H1 (cell line): ENCODE measurements at regions not wholly inside any gene's neighbourhood (a gene's known extent, or its start where the extent isn't known, plus 50 kb on each side); places are given as distances from the start of the nearest gene placed in this dataset.

Experiments used
- CTCF ChIA-PET: fragments of 300-600 bp; sonication (Branson Sonifier 250); formaldehyde crosslinking; loops from one replicate; lab custom pipeline; 2021; ENCODE audit not compliant: partially characterized antibody; lab: Charles Lee
- POLR2A ChIA-PET: fragments of 300-600 bp; sonication (Branson Sonifier 250); formaldehyde crosslinking; loops from one replicate; lab custom pipeline; 2021; ENCODE audit warnings: inconsistent platforms; ENCODE audit not compliant: partially characterized antibody; lab: Charles Lee
- DNase-seq, 2 experiments: peaks; one replicate each; pipeline versions ENCODE4 v3.0.0 to v3.0.0-alpha.2; 2010 to 2022; ENCODE audit warnings: low spot score in 2 of 2, low read depth in 1 of 2, mixed read lengths in 1 of 2
- FAIRE-seq: peaks from 2 replicates; lab custom pipeline; 2011; peaks lifted over from hg19 to GRCh38; lab: Jason Lieb, UNC
- H2AFZ ChIP-seq: 2 replicates; pipeline ENCODE4 v1.8.1; 2012; ENCODE audit warnings: low read length, inconsistent platforms
- H2AK5ac ChIP-seq: 2 replicates; pipeline ENCODE4 v1.6.1; 2013; ENCODE audit warnings: low read depth, low read length
- H2BK120ac ChIP-seq: replicated peaks from 2 replicates; pipeline ENCODE3; 2013; ENCODE audit warnings: low read depth, low read length, inconsistent platforms
- H2BK12ac ChIP-seq: 2 replicates; pipeline ENCODE4 v1.6.1; 2013; ENCODE audit warnings: low read depth, low read length
- H2BK15ac ChIP-seq: 2 replicates; pipeline ENCODE4 v1.6.1; 2013; ENCODE audit warnings: low read length
- H2BK20ac ChIP-seq: 2 replicates; pipeline ENCODE4 v1.6.1; 2013; ENCODE audit warnings: low read length
- H2BK5ac ChIP-seq: 2 replicates; pipeline ENCODE4 v1.6.1; 2013; ENCODE audit warnings: low read depth, low read length
- H3K14ac ChIP-seq: 2 replicates; pipeline ENCODE4 v1.6.1; 2013; ENCODE audit warnings: inconsistent platforms; ENCODE audit not compliant: insufficient read length
- H3K18ac ChIP-seq: 2 replicates; pipeline ENCODE4 v1.6.1; 2013; ENCODE audit warnings: low read length; ENCODE audit errors: extremely low read depth
- H3K23ac ChIP-seq: 2 replicates; pipeline ENCODE4 v1.6.1; 2013; ENCODE audit warnings: inconsistent platforms; ENCODE audit not compliant: insufficient read length
- H3K23me2 ChIP-seq: 2 replicates; pipeline ENCODE4 v1.6.1; 2013; ENCODE audit warnings: low read depth, low read length
- H3K27ac ChIP-seq: 2 replicates; pipeline ENCODE4 v1.6.1; 2011; ENCODE audit warnings: low read depth, low read length, inconsistent platforms
- H3K27me3 ChIP-seq, 4 experiments: replicated peaks in 1 of 4; 1 replicate in 1 of 4; 2 replicates in 3 of 4; pipeline versions ENCODE4 v1.6.1 to v1.8.1; 2011 to 2013; ENCODE audit warnings: low read length in 3 of 4, mild to moderate bottlenecking in 3 of 4, inconsistent platforms in 2 of 4, mixed read lengths in 2 of 4, moderate library complexity in 1 of 4; ENCODE audit not compliant: control insufficient read depth in 3 of 4, insufficient read depth in 3 of 4; ENCODE audit errors: extremely low read depth in 1 of 4
- H3K36me3 ChIP-seq, 4 experiments: 2 replicates each; pipeline versions ENCODE4 v1.6.1 to v1.8.1; 2011 to 2013; ENCODE audit warnings: mild to moderate bottlenecking in 4 of 4, low read length in 3 of 4, moderate library complexity in 2 of 4, control low read depth in 1 of 4, inconsistent platforms in 1 of 4; ENCODE audit not compliant: insufficient read depth in 4 of 4, control insufficient read depth in 2 of 4
- H3K4ac ChIP-seq: replicated peaks from 2 replicates; pipeline ENCODE3; 2013; ENCODE audit warnings: low read length, low read depth, mixed read lengths, inconsistent platforms; ENCODE audit not compliant: insufficient read length
- H3K4me1 ChIP-seq, 4 experiments: replicated peaks in 1 of 4; 1 replicate in 1 of 4; 2 replicates in 3 of 4; pipeline versions ENCODE4 v1.6.1 to v1.8.1; 2011 to 2013; ENCODE audit warnings: low read length in 3 of 4, inconsistent platforms in 2 of 4, mixed read lengths in 1 of 4; ENCODE audit not compliant: insufficient read depth in 4 of 4, control insufficient read depth in 3 of 4
- H3K4me2 ChIP-seq, 2 experiments: 2 replicates each; pipeline versions ENCODE4 v1.6.1 to v1.8.1; 2011 to 2013; ENCODE audit warnings: low read depth in 2 of 2, low read length in 2 of 2, control low read depth in 1 of 2, inconsistent platforms in 1 of 2, mild to moderate bottlenecking in 1 of 2; ENCODE audit not compliant: insufficient read depth in 1 of 2
- H3K4me3 ChIP-seq, 4 experiments: fragments of 200-600, 300-600 bp in 1 of 4; sonication (generic), shearing (Covaris generic), sonication (Bioruptor Twin) in 1 of 4; 2 replicates each; pipeline versions ENCODE4 v1.5.1 to v1.8.1; 2011 to 2016; ENCODE audit warnings: low read length in 4 of 4, low read depth in 3 of 4, control low read depth in 2 of 4, inconsistent platforms in 2 of 4, mild to moderate bottlenecking in 2 of 4, mixed read lengths in 1 of 4, moderate library complexity in 1 of 4; ENCODE audit not compliant: insufficient read depth in 2 of 4; ENCODE audit errors: extremely low read depth in 1 of 4
- H3K56ac ChIP-seq: replicated peaks from 2 replicates; pipeline ENCODE3; 2013; ENCODE audit warnings: low read depth, mild to moderate bottlenecking, mixed read lengths, low read length, inconsistent platforms; ENCODE audit not compliant: insufficient read length
- H3K79me1 ChIP-seq: 2 replicates; pipeline ENCODE4 v1.6.1; 2013; ENCODE audit warnings: low read depth, low read length, control low read depth
- H3K79me2 ChIP-seq, 2 experiments: 2 replicates each; pipeline versions ENCODE4 v1.6.1 to v1.8.1; 2012 to 2013; ENCODE audit warnings: low read length in 2 of 2, mild to moderate bottlenecking in 2 of 2, inconsistent platforms in 1 of 2; ENCODE audit not compliant: insufficient read depth in 2 of 2, control insufficient read depth in 1 of 2
- H3K9ac ChIP-seq, 4 experiments: replicated peaks in 1 of 4; 1 replicate in 1 of 4; 2 replicates in 3 of 4; pipeline versions ENCODE4 v1.6.1 to v1.8.1; 2011 to 2013; ENCODE audit warnings: low read depth in 3 of 4, low read length in 3 of 4, control low read depth in 2 of 4, mild to moderate bottlenecking in 2 of 4, moderate library complexity in 2 of 4, inconsistent platforms in 1 of 4; ENCODE audit errors: extremely low read depth in 1 of 4
- H3K9me3 ChIP-seq, 2 experiments: 2 replicates each; pipeline versions ENCODE4 v1.6.1 to v1.8.1; 2012 to 2013; ENCODE audit warnings: mild to moderate bottlenecking in 2 of 2, moderate library complexity in 2 of 2, control low read depth in 1 of 2, inconsistent platforms in 1 of 2, low read depth in 1 of 2, low read length in 1 of 2, mixed read lengths in 1 of 2; ENCODE audit not compliant: insufficient read depth in 2 of 2
- H4K20me1 ChIP-seq, 2 experiments: replicated peaks in 1 of 2; 2 replicates each; pipeline versions ENCODE3 to v1.8.1; 2011 to 2013; ENCODE audit warnings: inconsistent platforms in 2 of 2, low read length in 2 of 2, mild to moderate bottlenecking in 1 of 2; ENCODE audit not compliant: insufficient read depth in 2 of 2, control insufficient read depth in 1 of 2
- H4K5ac ChIP-seq: 2 replicates; pipeline ENCODE4 v1.6.1; 2013; ENCODE audit warnings: low read length, low read depth, mixed read lengths, inconsistent platforms; ENCODE audit not compliant: insufficient read length
- H4K8ac ChIP-seq: 2 replicates; pipeline ENCODE4 v1.8.0; 2013; ENCODE audit warnings: mild to moderate bottlenecking, moderate library complexity, low read length, inconsistent platforms; ENCODE audit not compliant: insufficient read depth; ENCODE audit errors: extremely low read depth
- H4K91ac ChIP-seq: replicated peaks from 2 replicates; pipeline ENCODE3; 2013; ENCODE audit warnings: low read length, mixed read lengths, inconsistent platforms; ENCODE audit not compliant: insufficient read length
- ASH2L ChIP-seq: fragments of 200-600, 300-600 bp; sonication (generic); IDR thresholded peaks from one replicate; pipeline ENCODE4 v1.7.1; 2017; ENCODE audit warnings: low read length
- BACH1 ChIP-seq: IDR thresholded peaks from 2 replicates; pipeline ENCODE4 v1.6.1; 2012; ENCODE audit warnings: low read length, improper control_type of control experiment
- CBX5 ChIP-seq: fragments of 300-800, 300-1000 bp; sonication (generic); IDR thresholded peaks from 2 replicates; pipeline ENCODE4 v1.7.1; 2016; ENCODE audit warnings: antibody characterized with exemption, low read length, low read depth
- CBX8 ChIP-seq: fragments of 300-800, 300-1000 bp; sonication (generic); IDR thresholded peaks from 2 replicates; pipeline ENCODE4 v1.7.1; 2016; ENCODE audit warnings: low read depth, low read length, borderline replicate concordance
- CHD1 ChIP-seq: IDR thresholded peaks from 2 replicates; pipeline ENCODE4 v1.6.1; 2012; ENCODE audit warnings: low read depth, low read length, improper control_type of control experiment
- CTBP2 ChIP-seq: IDR thresholded peaks from 2 replicates; pipeline ENCODE4 v1.7.0; 2011; ENCODE audit warnings: borderline replicate concordance, mild to moderate bottlenecking, moderate library complexity, mixed read lengths, low read length; ENCODE audit not compliant: insufficient read depth, insufficient read length
- HDAC2 ChIP-seq, 2 experiments: fragments of 300-600 bp in 1 of 2; sonication (generic) in 1 of 2; IDR thresholded peaks; 2 replicates each; pipeline ENCODE4 v1.6.1; 2011 to 2012; ENCODE audit warnings: low read depth in 2 of 2, low read length in 2 of 2, mild to moderate bottlenecking in 2 of 2, moderate library complexity in 2 of 2, borderline replicate concordance in 1 of 2, inconsistent platforms in 1 of 2
- NRF1 ChIP-seq: IDR thresholded peaks from 2 replicates; pipeline ENCODE4 v1.6.1; 2011; ENCODE audit warnings: mild to moderate bottlenecking, low read depth, low read length, improper control_type of control experiment
- PHF8 ChIP-seq: fragments of 200-600 bp; sonication (generic); conservative IDR thresholded peaks from 2 replicates; pipeline ENCODE4 v1.7.1; 2012; ENCODE audit warnings: low read depth, mild to moderate bottlenecking, inconsistent platforms, low read length, moderate library complexity
- POU5F1 ChIP-seq: IDR thresholded peaks from 2 replicates; pipeline ENCODE4 v1.6.1; 2011; ENCODE audit warnings: low read depth, mild to moderate bottlenecking, low read length, moderate library complexity
- RAD21 ChIP-seq, 2 experiments: IDR thresholded peaks in 1 of 2; conservative IDR thresholded peaks in 1 of 2; 2 replicates each; pipeline ENCODE4 v1.6.1; 2011; ENCODE audit warnings: low read depth in 2 of 2, low read length in 2 of 2, improper control_type of control experiment in 1 of 2, inconsistent platforms in 1 of 2, mild to moderate bottlenecking in 1 of 2, moderate library complexity in 1 of 2
- SIRT6 ChIP-seq: IDR thresholded peaks from one replicate; pipeline ENCODE4 v1.7.1; 2012; ENCODE audit warnings: low read length, inconsistent platforms
- YY1 ChIP-seq: IDR thresholded peaks from 2 replicates; pipeline ENCODE4 v1.6.1; 2011; ENCODE audit warnings: low read depth, mild to moderate bottlenecking, low read length
- ZNF274 ChIP-seq: IDR thresholded peaks from 2 replicates; pipeline ENCODE4 v1.7.0; 2012; ENCODE audit warnings: low read length, borderline replicate concordance; ENCODE audit errors: extremely low read depth
- WGBS, 2 experiments: shearing (Covaris generic) in 1 of 2; methylation state at CpG; one replicate each; pipeline versions ENCODE4 v1.1.6 to v1.1.7; 2013 to 2015; ENCODE audit warnings: low lambda C conversion rate in 2 of 2, mixed read lengths in 2 of 2, inconsistent platforms in 1 of 2, low coverage in 1 of 2, missing lambda C conversion rate in 1 of 2; ENCODE audit not compliant: insufficient replicate concordance in 2 of 2, insufficient coverage in 1 of 2, insufficient read length in 1 of 2; ENCODE audit errors: extremely low coverage in 1 of 2, missing lambda C conversion rate in 1 of 2; 5-methylcytosine and 5-hydroxymethylcytosine counted together

GRCh38 chr13:91228108-91228507, 119.4 kb upstream of the MIR17HG start:
- H3K4ac ChIP-seq, result no peak overlapping the region
- H3K14ac ChIP-seq, result no peak overlapping the region
- H3K4me2 ChIP-seq, result no peak overlapping the region
- H4K91ac ChIP-seq, result no peak overlapping the region
- no peak overlapping the region for H2BK20ac ChIP-seq
- H3K36me3 ChIP-seq, result no peaks in the 10 kb centered on the region
- H3K9me3 ChIP-seq, result no peaks in the 10 kb centered on the region
- WGBS, 2 experiments, result 76% methylated on average over 1 of the region's 1 CpG; no CpG with 5 or more reads in 1 of the 2 experiments
- peaks cover 0 to 2% (median 0%) of the 10 kb centered on the region in 4 experiments; a peak in 1 of 7 replicates for H3K27me3 ChIP-seq
- H3K79me1 ChIP-seq, result no peaks in the 10 kb centered on the region
- FAIRE-seq (no peak), DNase-seq (no peak)
- H4K8ac ChIP-seq, result no peak overlapping the region
- H3K27ac ChIP-seq, result no peak overlapping the region
- H2BK5ac ChIP-seq, result no peak overlapping the region
- ChIA-PET CTCF (interaction anchor here (1.5 to 1.9 kb wide), 2 partner anchors 20 to 66 kb away, joined by 3 to 6 read pairs; no protein-coding TSS in a partner anchor), POLR2A (no interaction called here)
- no peaks in the 10 kb centered on the region for H3K79me2 ChIP-seq
- H3K4me1 ChIP-seq, result no peaks in the 10 kb centered on the region
- no peak overlapping the region for H2BK120ac ChIP-seq
- no peak overlapping the region for H3K23ac ChIP-seq
- H3K9ac ChIP-seq, result no peak overlapping the region
- H3K18ac ChIP-seq, result no peak overlapping the region
- no peak overlapping the region for H2AFZ ChIP-seq
- no peak overlapping the region for H3K56ac ChIP-seq
- H2BK15ac ChIP-seq, result no peak overlapping the region
- no peak overlapping the region for H3K4me3 ChIP-seq
- H2BK12ac ChIP-seq, result no peak overlapping the region
- no peaks in the 10 kb centered on the region for H4K20me1 ChIP-seq
- H3K23me2 ChIP-seq, result no peaks in the 10 kb centered on the region
- no peak overlapping the region for H2AK5ac ChIP-seq
- no peak overlapping the region for H4K5ac ChIP-seq
- TF ChIP-seq ASH2L (no peak), SIRT6 (no peak), YY1 (no peak), PHF8 (no peak), HDAC2 (IDR thresholded peaks at IDR 0.05; ENCODE audit: borderline replicate concordance in 1 of 2, low read depth in 2 of 2, low read length in 2 of 2) (no peak), BACH1 (no peak), POU5F1 (no peak), CHD1 (no peak), CBX5 (no peak), NRF1 (no peak), CBX8 (no peak), RAD21 (IDR thresholded peaks at IDR 0.05 in 1 of 2, conservative IDR thresholded peaks at IDR 0.05 in 1 of 2; ENCODE audit: low read depth in 2 of 2, low read length in 2 of 2) (no peak), ZNF274 (no peak), CTBP2 (no peak)
